ENCODE measurements at regions not wholly inside any gene's neighbourhood (a gene's known extent, or its start where the extent isn't known, plus 50 kb on each side); places are given as distances from the start of the nearest gene placed in this dataset.

DNA sequence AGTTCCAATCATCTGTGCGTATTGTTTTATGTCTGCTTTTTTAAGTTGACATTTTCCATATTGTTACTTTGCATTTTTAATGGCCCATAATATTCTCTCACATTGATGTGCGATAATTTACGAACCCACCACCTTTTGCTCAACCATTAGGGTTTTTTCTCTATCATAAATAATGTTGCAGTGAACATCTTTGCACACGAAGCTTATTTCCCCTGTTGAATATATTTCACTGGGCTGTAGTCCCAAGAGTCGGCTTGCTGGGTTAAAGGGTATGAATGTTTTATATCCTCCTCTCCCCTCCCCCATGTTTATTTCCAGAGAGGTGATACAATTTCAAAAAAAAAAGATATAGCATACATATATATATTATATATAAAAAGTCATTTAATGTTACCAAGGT, 272.7 kb upstream of the RGMA start (continued):
- TF ChIP-seq ZNF551 (CRISPR knock-in tag; IDR thresholded peaks at IDR 0.05) (no peak), ZNF133 (CRISPR knock-in tag; IDR thresholded peaks at IDR 0.05) (no peak)

- Histone ChIP-seq H3K79me2 (ENCODE audit: control insufficient read depth, insufficient read depth, low read length) (no peaks in the 10 kb centered on the region), H3K36me3 (ENCODE audit: control insufficient read depth, insufficient read depth, low read length) (no peaks in the 10 kb centered on the region), H3K4me2 (ENCODE audit: insufficient read depth, low read length) (no peak overlapping the region), H3K27me3 (ENCODE audit: control insufficient read depth in 2 of 2, insufficient read depth in 2 of 2, low read length in 2 of 2) (peaks cover 0 to 7% of the 10 kb centered on the region in 2 experiments; a peak in 1 of 5 replicates), H4K20me1 (replicated peaks; ENCODE audit: control insufficient read depth, insufficient read depth, low read length) (no peaks in the 10 kb centered on the region), H3K9me3 (replicated peaks; ENCODE audit: control insufficient read depth, insufficient read depth, low read depth, low read length) (no peaks in the 10 kb centered on the region), H2AFZ (ENCODE audit: low read depth, low read length) (no peak overlapping the region), H3K4me3 (no peak overlapping the region), H3K9me1 (ENCODE audit: control insufficient read depth, insufficient read depth, low read length) (no peaks in the 10 kb centered on the region), H3K4me1 (replicated peaks in 1 of 2; ENCODE audit: control insufficient read depth in 2 of 2, insufficient read depth in 2 of 2, low read length in 2 of 2) (no peaks in the 10 kb centered on the region), H3K27ac (ENCODE audit: extremely low read depth, low read depth, low read length) (no peak overlapping the region), H3K9ac (ENCODE audit: insufficient read depth in 1 of 2, low read depth in 2 of 2, low read length in 2 of 2) (no peak overlapping the region)
- POLR2A ChIA-PET: no interaction called here
- ATAC-seq (no peak), FAIRE-seq (no peak), DNase-seq (ENCODE audit: extremely low read depth in 1 of 4, low spot score in 3 of 4) (no peak)
- CTCF ChIA-PET (ENCODE audit: low intra/inter-chr PET ratio): no interaction called here
- in situ Hi-C loops (cut with MboI) (no loop called here), intact Hi-C loops (cut with micrococcal nuclease) (no loop called here)
- 0% methylated on average over 2 of the region's 2 CpGs for WGBS (ENCODE audit: insufficient coverage, low coverage, missing lambda C conversion rate)
- no TSS peak for BruUV-seq (replicated peaks)
- TF ChIP-seq ZNF431 (CRISPR knock-in tag; IDR thresholded peaks at IDR 0.05) (no peak), FUS (optimal IDR thresholded peaks at IDR 0.05; ENCODE audit: low read depth, low read length) (no peak), GTF2A2 (tag; IDR thresholded peaks at IDR 0.05) (no peak), USF2 (CRISPR knock-in tag; IDR thresholded peaks at IDR 0.05) (no peak), KLF1 (tag; IDR thresholded peaks at IDR 0.05) (no peak), TOE1 (IDR thresholded peaks at IDR 0.05; ENCODE audit: borderline replicate concordance) (no peak), TOE1 (CRISPR knock-in tag; IDR thresholded peaks at IDR 0.05; ENCODE audit: borderline replicate concordance, low read depth) (no peak)
- TF ChIP-seq, protein P1, sequence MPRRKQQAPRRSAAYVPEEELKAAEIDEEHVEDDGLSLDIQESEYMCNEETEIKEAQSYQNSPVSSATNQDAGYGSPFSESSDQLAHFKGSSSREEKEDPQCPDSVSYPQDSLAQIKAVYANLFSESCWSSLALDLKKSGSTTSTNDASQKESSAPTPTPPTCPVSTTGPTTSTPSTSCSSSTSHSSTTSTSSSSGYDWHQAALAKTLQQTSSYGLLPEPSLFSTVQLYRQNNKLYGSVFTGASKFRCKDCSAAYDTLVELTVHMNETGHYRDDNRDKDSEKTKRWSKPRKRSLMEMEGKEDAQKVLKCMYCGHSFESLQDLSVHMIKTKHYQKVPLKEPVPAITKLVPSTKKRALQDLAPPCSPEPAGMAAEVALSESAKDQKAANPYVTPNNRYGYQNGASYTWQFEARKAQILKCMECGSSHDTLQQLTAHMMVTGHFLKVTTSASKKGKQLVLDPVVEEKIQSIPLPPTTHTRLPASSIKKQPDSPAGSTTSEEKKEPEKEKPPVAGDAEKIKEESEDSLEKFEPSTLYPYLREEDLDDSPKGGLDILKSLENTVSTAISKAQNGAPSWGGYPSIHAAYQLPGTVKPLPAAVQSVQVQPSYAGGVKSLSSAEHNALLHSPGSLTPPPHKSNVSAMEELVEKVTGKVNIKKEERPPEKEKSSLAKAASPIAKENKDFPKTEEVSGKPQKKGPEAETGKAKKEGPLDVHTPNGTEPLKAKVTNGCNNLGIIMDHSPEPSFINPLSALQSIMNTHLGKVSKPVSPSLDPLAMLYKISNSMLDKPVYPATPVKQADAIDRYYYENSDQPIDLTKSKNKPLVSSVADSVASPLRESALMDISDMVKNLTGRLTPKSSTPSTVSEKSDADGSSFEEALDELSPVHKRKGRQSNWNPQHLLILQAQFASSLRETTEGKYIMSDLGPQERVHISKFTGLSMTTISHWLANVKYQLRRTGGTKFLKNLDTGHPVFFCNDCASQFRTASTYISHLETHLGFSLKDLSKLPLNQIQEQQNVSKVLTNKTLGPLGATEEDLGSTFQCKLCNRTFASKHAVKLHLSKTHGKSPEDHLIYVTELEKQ (CRISPR knock-in tag; IDR thresholded peaks at IDR 0.05): no peak
Measured at GRCh38 chr15:93360976-93361375, 272.0 kb upstream of the RGMA start.

Measured in K562 (cell line).